ENCODE measurements at regions not wholly inside any gene's neighbourhood (a gene's known extent, or its start where the extent isn't known, plus 50 kb on each side); places are given as distances from the start of the nearest gene placed in this dataset.

DNA sequence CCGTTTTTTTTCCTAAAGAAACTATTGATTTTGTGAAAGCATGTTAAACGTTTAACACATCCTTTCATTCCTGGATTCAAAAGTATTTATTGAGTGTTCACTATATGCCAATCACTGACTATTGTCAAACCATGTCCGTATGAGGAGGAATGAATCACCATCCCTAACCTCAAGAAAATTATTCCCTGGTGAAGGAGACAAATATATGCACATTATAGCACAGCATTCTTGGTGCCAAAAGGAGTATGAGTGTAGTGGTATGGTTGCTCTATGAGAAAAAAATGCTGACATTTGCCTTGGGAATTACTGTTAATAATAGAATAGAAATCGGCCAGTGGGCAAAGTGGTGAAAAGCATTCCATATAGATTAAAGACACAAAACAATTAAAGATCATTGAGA lies 1390.1 kb downstream of the MRPL39 start:
- Histone ChIP-seq H3K4me3 (no peak overlapping the region), H3K27me3 (replicated peaks; ENCODE audit: insufficient read depth) (no peaks in the 10 kb centered on the region), H3K4me1 (ENCODE audit: control insufficient read depth in 1 of 2, low read depth in 2 of 2) (no peaks in the 10 kb centered on the region), H3K9me3 (no peaks in the 10 kb centered on the region), H3K27ac (no peak overlapping the region), H3K36me3 (no peaks in the 10 kb centered on the region)
- DNase-seq (ENCODE audit: low spot score) = no peak
- TF ChIP-seq, protein P1, sequence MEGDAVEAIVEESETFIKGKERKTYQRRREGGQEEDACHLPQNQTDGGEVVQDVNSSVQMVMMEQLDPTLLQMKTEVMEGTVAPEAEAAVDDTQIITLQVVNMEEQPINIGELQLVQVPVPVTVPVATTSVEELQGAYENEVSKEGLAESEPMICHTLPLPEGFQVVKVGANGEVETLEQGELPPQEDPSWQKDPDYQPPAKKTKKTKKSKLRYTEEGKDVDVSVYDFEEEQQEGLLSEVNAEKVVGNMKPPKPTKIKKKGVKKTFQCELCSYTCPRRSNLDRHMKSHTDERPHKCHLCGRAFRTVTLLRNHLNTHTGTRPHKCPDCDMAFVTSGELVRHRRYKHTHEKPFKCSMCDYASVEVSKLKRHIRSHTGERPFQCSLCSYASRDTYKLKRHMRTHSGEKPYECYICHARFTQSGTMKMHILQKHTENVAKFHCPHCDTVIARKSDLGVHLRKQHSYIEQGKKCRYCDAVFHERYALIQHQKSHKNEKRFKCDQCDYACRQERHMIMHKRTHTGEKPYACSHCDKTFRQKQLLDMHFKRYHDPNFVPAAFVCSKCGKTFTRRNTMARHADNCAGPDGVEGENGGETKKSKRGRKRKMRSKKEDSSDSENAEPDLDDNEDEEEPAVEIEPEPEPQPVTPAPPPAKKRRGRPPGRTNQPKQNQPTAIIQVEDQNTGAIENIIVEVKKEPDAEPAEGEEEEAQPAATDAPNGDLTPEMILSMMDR (IDR thresholded peaks at IDR 0.05) = no peak
- no peak for ATAC-seq (ENCODE audit: insufficient number of reproducible peaks, low FRiP score, low read depth)

DNA sequence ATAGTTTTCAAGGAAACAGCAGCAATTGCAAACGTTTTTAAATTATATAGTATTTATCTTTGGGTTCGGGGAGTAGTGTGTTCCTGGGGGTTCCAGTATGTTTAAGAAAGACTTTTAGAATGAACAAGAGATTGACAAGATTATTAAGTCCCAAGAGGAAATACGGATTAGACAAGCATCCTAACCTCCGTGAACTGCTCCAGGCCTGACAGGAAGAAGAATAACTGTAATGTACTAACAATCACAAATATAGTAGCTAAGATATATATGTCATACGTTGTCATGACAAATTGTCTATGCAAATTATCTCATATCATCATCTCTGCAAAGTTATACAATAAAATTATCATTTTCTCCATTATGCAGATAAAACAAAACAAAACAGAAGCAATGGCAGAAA lies 1397.2 kb downstream of the MRPL39 start:
- TF ChIP-seq, protein P1 (IDR thresholded peaks at IDR 0.05) = no peak
- no peak for ATAC-seq (ENCODE audit: insufficient number of reproducible peaks, low FRiP score, low read depth)
- Histone ChIP-seq H3K27ac (no peak overlapping the region), H3K4me1 (ENCODE audit: control insufficient read depth in 1 of 2, low read depth in 2 of 2) (no peaks in the 10 kb centered on the region), H3K27me3 (replicated peaks; ENCODE audit: insufficient read depth) (no peaks in the 10 kb centered on the region), H3K36me3 (no peaks in the 10 kb centered on the region), H3K9me3 (no peaks in the 10 kb centered on the region), H3K4me3 (no peak overlapping the region)
- no peak for DNase-seq (ENCODE audit: low spot score)

DNA sequence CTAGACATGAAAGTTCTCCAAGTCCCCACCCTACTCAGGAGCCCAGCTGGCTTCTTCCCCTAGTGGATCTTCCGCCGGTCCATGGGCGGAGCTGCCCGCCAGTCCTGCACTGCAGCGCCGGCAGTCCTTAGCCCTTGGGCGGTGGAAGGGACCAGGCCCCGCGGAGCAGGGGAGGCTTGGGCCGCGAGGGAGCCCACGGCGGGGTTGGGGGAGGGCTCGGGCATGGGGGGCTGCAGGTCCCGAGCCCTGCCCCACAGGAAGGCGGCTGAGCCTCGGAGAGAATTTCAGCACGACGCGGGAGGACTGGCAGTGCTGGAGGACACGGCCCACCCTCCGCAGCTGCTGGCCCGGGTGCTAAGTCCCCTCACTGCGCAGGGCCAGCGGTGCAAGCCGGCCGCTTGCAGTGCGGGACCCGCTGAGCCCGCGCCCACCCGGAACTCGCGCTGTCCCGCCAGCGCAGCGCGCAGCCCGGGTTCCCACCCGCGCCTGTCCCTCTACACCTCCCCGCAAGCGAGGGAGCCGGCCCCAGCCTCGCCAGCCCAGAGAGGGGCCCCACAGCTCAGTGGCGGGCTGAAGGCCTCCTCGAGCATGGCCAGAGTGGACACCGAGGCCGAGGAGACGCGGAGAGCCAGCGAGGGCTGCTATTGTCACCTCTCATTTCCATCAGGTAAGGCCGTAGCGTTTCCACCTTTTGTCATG lies 1398.6 kb downstream of the MRPL39 start:
- H3K27me3 ChIP-seq (replicated peaks; ENCODE audit: insufficient read depth) = no peaks in the 10 kb centered on the region
- H3K4me1 ChIP-seq (ENCODE audit: control insufficient read depth in 1 of 2, low read depth in 2 of 2) = no peaks in the 10 kb centered on the region
- ATAC-seq (ENCODE audit: insufficient number of reproducible peaks, low FRiP score, low read depth) = no peak
- H3K4me3 ChIP-seq = no peak overlapping the region
- H3K27ac ChIP-seq = no peak overlapping the region
- H3K36me3 ChIP-seq = no peaks in the 10 kb centered on the region
- H3K9me3 ChIP-seq = no peaks in the 10 kb centered on the region
- no peak for DNase-seq (ENCODE audit: low spot score)
- TF ChIP-seq, protein P1 (IDR thresholded peaks at IDR 0.05) = no peak

DNA sequence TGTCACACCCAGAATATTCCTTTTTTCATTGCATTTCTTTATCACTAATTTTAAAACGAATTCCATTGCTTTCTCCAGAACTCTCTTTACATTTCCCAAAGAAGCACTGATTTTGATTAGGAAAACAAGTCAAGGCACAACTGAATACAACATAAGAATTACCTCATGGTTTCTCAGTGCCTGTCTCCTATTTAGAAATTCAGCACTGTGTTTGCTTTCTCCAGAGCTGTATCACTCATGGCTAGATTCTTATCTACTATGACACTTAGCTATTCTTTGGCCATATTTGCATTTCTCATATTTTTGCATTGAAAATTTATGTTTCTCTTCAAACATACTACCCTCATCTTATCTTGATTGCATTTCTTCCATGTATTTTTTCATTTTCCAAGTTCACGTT lies 1402.0 kb downstream of the MRPL39 start:
- ATAC-seq (ENCODE audit: insufficient number of reproducible peaks, low FRiP score, low read depth) (no peak), DNase-seq (ENCODE audit: low spot score) (no peak)
- Histone ChIP-seq H3K36me3 (no peaks in the 10 kb centered on the region), H3K4me3 (no peak overlapping the region), H3K27me3 (replicated peaks; ENCODE audit: insufficient read depth) (no peaks in the 10 kb centered on the region), H3K27ac (no peak overlapping the region), H3K9me3 (no peaks in the 10 kb centered on the region), H3K4me1 (ENCODE audit: control insufficient read depth in 1 of 2, low read depth in 2 of 2) (no peaks in the 10 kb centered on the region)
- TF ChIP-seq, protein P1 (IDR thresholded peaks at IDR 0.05) = no peak

DNA sequence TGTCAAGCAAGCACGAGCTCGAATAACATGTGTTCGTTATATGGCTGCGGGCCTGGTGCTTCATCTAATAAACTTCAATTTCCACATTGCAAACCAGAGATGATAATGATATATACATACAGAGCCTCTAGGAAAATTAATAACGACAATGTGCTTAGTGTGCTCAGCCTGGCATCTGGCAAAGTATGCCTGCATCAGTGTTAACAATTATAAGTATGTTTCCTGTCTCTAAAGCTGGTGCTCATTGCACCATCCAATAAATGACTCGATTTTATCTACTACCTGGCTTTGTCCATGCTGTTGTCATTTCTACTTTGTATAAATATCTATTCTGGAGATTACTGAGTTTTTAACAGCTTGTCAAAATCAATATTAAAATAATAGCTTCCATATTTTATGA lies 1402.6 kb downstream of the MRPL39 start:
- no peak for ATAC-seq (ENCODE audit: insufficient number of reproducible peaks, low FRiP score, low read depth)

More for the DNA sequence above, 1402.6 kb downstream of the MRPL39 start:
- H3K4me3 ChIP-seq = no peak overlapping the region
- no peaks in the 10 kb centered on the region for H3K9me3 ChIP-seq
- TF ChIP-seq, protein P1 (IDR thresholded peaks at IDR 0.05) = no peak
- H3K4me1 ChIP-seq (ENCODE audit: control insufficient read depth in 1 of 2, low read depth in 2 of 2) = no peaks in the 10 kb centered on the region
- DNase-seq (ENCODE audit: low spot score) = no peak
- no peaks in the 10 kb centered on the region for H3K36me3 ChIP-seq
- H3K27ac ChIP-seq = no peak overlapping the region
- H3K27me3 ChIP-seq (replicated peaks; ENCODE audit: insufficient read depth) = no peaks in the 10 kb centered on the region
